ENCODE measurements at regions not wholly inside any gene's neighbourhood (a gene's known extent, or its start where the extent isn't known, plus 50 kb on each side); places are given as distances from the start of the nearest gene placed in this dataset.

GRCh38 chr11:24267014-24267413 is 229.8 kb upstream of the LUZP2 start:
- TF ChIP-seq CTCF (IDR thresholded peaks at IDR 0.05) (no peak), POLR2A (IDR thresholded peaks at IDR 0.05) (no peak)
